GM19455 (cell line): ENCODE measurements at regions not wholly inside any gene's neighbourhood (a gene's known extent, or its start where the extent isn't known, plus 50 kb on each side); places are given as distances from the start of the nearest gene placed in this dataset.
"Not testable (repeated sequence)": the region's sequence is repeated elsewhere in the genome, so short reads cannot be mapped to it uniquely, and the experiment has no call there.

Experiments used
- ATAC-seq: cut with Tn5 transposase; IDR thresholded peaks from one replicate; pipeline ENCODE4 v1.9.1; 2021; ENCODE audit not compliant: unreplicated experiment

- ATAC-seq: no peak
These were observed 528.1 kb downstream of the KIF20B start for GRCh38 chr10:90229486-90229885.

GRCh38 chr10:90233805-90234204 lies 532.4 kb downstream of the KIF20B start:
- not testable (repeated sequence) for ATAC-seq

GRCh38 chr10:90245623-90246022 lies 544.2 kb downstream of the KIF20B start:
- no peak for ATAC-seq

- ATAC-seq: not testable (repeated sequence)
These were observed 549.4 kb downstream of the KIF20B start for GRCh38 chr10:90250784-90251183.

GRCh38 chr10:90269699-90270098 lies 568.3 kb downstream of the KIF20B start:
- no peak for ATAC-seq

- no peak for ATAC-seq
These were observed 573.5 kb downstream of the KIF20B start for GRCh38 chr10:90274721-90275468.

GRCh38 chr10:90276894-90277475 lies 575.6 kb downstream of the KIF20B start:
- no peak for ATAC-seq

GRCh38 chr10:90286406-90286805 lies 571.4 kb downstream of the HTR7 start:
- no peak for ATAC-seq

GRCh38 chr10:90286941-90287340 lies 570.9 kb downstream of the HTR7 start:
- ATAC-seq: no peak

GRCh38 chr10:90288391-90288933 lies 569.4 kb downstream of the HTR7 start:
- no peak for ATAC-seq

- no peak for ATAC-seq
These were observed 568.8 kb downstream of the HTR7 start for GRCh38 chr10:90289037-90289436.

GRCh38 chr10:90293616-90294015 lies 564.2 kb downstream of the HTR7 start:
- no peak for ATAC-seq

- ATAC-seq: not testable (repeated sequence)
These were observed 562.9 kb downstream of the HTR7 start for GRCh38 chr10:90294821-90295540.

GRCh38 chr10:90302031-90302430 lies 555.8 kb downstream of the HTR7 start:
- ATAC-seq: not testable (repeated sequence)

- no peak for ATAC-seq
These were observed 554.9 kb downstream of the HTR7 start for GRCh38 chr10:90302758-90303481.

GRCh38 chr10:90304533-90304932 lies 553.3 kb downstream of the HTR7 start:
- no peak for ATAC-seq

- no peak for ATAC-seq
These were observed 551.7 kb downstream of the HTR7 start for GRCh38 chr10:90306187-90306586.

- no peak for ATAC-seq
These were observed 549.6 kb downstream of the HTR7 start for GRCh38 chr10:90308223-90308622.

- no peak for ATAC-seq
These were observed 544.1 kb downstream of the HTR7 start for GRCh38 chr10:90313576-90314325.

GRCh38 chr10:90314718-90315117 lies 543.1 kb downstream of the HTR7 start:
- ATAC-seq: no peak
